ENCODE measurements at regions not wholly inside any gene's neighbourhood (a gene's known extent, or its start where the extent isn't known, plus 50 kb on each side); places are given as distances from the start of the nearest gene placed in this dataset.
"Not testable (repeated sequence)": the region's sequence is repeated elsewhere in the genome, so short reads cannot be mapped to it uniquely, and the experiment has no call there.

DNA sequence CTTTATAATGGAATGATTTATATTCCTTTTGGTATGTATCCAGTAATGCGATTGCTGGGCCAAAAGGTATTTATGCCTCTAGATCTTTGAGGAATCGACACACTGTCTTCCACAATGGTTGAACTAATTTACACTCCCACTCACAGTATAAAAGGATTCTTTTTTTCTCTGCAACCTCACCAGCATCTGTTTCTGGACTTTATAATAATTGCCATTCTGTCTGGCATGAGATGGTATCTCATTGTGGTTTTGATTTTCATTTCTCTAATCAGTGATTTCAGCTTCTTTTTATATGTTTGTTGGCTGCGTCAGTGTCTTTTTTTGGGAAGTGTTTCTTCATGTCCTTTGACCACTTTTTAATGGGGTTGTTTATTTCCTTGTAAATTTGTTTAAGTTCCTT lies 679.3 kb downstream of the JRKL start:
- no peak overlapping the region for H3K4me3 Mint-ChIP-seq (ENCODE audit: unreplicated experiment)
- H3K27me3 Mint-ChIP-seq (ENCODE audit: unreplicated experiment): no peaks in the 10 kb centered on the region
- no peaks in the 10 kb centered on the region for H3K4me1 Mint-ChIP-seq (ENCODE audit: unreplicated experiment)
- H3K27ac Mint-ChIP-seq (ENCODE audit: unreplicated experiment): no peak overlapping the region
- no peaks in the 10 kb centered on the region for H3K36me3 Mint-ChIP-seq (ENCODE audit: low read depth, unreplicated experiment)
- no peak for DNase-seq (ENCODE audit: low spot score)
- no peaks in the 10 kb centered on the region for H3K9me3 Mint-ChIP-seq (ENCODE audit: unreplicated experiment)
- TF ChIP-seq, protein P1, sequence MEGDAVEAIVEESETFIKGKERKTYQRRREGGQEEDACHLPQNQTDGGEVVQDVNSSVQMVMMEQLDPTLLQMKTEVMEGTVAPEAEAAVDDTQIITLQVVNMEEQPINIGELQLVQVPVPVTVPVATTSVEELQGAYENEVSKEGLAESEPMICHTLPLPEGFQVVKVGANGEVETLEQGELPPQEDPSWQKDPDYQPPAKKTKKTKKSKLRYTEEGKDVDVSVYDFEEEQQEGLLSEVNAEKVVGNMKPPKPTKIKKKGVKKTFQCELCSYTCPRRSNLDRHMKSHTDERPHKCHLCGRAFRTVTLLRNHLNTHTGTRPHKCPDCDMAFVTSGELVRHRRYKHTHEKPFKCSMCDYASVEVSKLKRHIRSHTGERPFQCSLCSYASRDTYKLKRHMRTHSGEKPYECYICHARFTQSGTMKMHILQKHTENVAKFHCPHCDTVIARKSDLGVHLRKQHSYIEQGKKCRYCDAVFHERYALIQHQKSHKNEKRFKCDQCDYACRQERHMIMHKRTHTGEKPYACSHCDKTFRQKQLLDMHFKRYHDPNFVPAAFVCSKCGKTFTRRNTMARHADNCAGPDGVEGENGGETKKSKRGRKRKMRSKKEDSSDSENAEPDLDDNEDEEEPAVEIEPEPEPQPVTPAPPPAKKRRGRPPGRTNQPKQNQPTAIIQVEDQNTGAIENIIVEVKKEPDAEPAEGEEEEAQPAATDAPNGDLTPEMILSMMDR (IDR thresholded peaks at IDR 0.05; ENCODE audit: unreplicated experiment): no peak

DNA sequence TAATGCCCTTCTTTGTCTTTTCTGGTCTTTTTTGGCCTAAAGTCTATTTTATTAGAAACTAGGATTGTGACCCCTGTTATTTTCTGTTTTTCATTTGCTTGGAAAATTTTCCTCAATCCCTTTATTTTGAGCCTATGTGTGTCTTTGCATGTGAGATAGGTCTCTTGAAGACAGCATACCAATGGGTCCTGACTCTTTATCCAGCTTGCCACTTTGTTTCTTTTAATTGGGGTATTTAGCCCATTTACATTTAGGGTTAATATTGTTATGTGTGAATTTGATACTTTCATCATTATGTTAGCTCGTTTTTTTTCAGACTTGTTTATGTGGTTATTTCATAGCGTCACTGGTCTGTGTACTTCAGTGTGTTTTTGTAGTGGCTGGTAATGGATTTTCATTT lies 682.6 kb downstream of the JRKL start:
- Mint-ChIP-seq H3K4me3 (ENCODE audit: unreplicated experiment) (no peak overlapping the region), H3K27me3 (ENCODE audit: unreplicated experiment) (no peaks in the 10 kb centered on the region), H3K27ac (ENCODE audit: unreplicated experiment) (no peak overlapping the region), H3K9me3 (ENCODE audit: unreplicated experiment) (no peaks in the 10 kb centered on the region), H3K4me1 (ENCODE audit: unreplicated experiment) (no peaks in the 10 kb centered on the region), H3K36me3 (ENCODE audit: low read depth, unreplicated experiment) (no peaks in the 10 kb centered on the region)
- DNase-seq (ENCODE audit: low spot score): no peak
- TF ChIP-seq, protein P1 (IDR thresholded peaks at IDR 0.05; ENCODE audit: unreplicated experiment): no peak

DNA sequence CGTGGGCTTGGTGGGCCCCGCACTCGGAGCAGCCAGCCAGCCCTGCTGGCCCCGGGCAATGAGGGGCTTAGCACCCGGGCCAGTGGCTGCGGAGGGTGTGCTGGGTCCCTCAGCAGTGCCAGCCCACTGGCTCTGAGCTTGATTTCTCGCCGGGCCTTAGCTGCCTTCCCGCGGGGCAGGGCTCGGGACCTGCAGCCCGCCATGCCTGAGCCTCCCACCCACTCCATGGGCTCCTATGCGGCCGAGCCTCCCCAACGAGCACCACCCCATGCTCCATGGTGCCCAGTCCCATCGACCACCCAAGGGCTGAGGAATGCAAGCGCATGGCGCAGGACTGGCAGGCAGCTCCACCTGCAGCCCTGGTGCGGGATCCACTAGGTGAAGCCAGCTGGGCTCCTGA lies 686.9 kb downstream of the JRKL start:
- H3K4me3 Mint-ChIP-seq (ENCODE audit: unreplicated experiment); DNase-seq (ENCODE audit: low spot score); H3K9me3 Mint-ChIP-seq (ENCODE audit: unreplicated experiment); H3K36me3 Mint-ChIP-seq (ENCODE audit: low read depth, unreplicated experiment); H3K27ac Mint-ChIP-seq (ENCODE audit: unreplicated experiment); H3K4me1 Mint-ChIP-seq (ENCODE audit: unreplicated experiment); H3K27me3 Mint-ChIP-seq (ENCODE audit: unreplicated experiment): not testable (repeated sequence)

DNA sequence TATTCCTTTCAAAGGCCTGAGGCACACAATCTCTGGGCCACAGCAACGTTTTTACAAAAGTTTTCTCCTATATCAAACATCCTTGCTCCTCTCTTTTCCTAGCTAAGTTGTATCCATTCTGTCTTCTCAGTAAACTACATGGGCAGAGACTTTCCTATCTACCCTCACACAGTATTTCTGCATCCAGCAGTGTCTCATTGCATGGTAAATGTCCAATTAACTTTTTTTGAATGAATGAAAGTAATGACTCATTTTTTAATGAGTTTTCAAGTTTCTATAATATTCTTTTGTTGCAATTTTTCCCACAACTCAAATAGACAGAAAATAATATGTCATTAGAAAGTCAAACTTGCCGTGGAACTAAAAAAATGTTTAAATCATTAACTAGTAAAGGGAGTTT lies 688.6 kb downstream of the JRKL start:
- Mint-ChIP-seq H3K36me3 (ENCODE audit: low read depth, unreplicated experiment) (no peaks in the 10 kb centered on the region), H3K4me1 (ENCODE audit: unreplicated experiment) (no peaks in the 10 kb centered on the region), H3K9me3 (ENCODE audit: unreplicated experiment) (no peaks in the 10 kb centered on the region)

DNA sequence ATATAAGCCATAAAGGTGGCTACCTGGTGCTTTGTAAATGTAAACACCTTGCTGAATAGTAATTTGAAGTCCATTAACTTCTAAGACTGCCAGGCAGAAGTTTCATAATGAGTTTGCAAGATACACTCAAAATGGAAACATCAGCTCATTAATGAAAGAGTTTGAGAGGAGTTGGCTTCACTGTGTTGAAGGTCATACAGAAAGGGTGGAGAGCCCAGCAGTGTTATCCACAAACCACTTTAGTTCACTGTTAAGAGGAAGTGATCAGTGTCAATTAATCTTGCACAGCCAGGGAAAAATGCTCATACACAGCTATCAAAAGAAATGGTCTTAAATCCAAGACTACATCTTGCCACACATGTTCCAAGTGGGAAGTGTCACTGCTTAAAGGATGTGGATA lies 689.4 kb downstream of the JRKL start:
- no peaks in the 10 kb centered on the region for H3K36me3 Mint-ChIP-seq (ENCODE audit: low read depth, unreplicated experiment)

More for the DNA sequence above, 688.6 kb downstream of the JRKL start:
- Mint-ChIP-seq H3K27ac (ENCODE audit: unreplicated experiment) (no peak overlapping the region), H3K27me3 (ENCODE audit: unreplicated experiment) (peaks cover 2% of the 10 kb centered on the region), H3K4me3 (ENCODE audit: unreplicated experiment) (no peak overlapping the region)
- TF ChIP-seq, protein P1 (IDR thresholded peaks at IDR 0.05; ENCODE audit: unreplicated experiment): no peak
- DNase-seq (ENCODE audit: low spot score): no peak

More for the DNA sequence above, 689.4 kb downstream of the JRKL start:
- DNase-seq (ENCODE audit: low spot score): no peak
- TF ChIP-seq, protein P1 (IDR thresholded peaks at IDR 0.05; ENCODE audit: unreplicated experiment): no peak
- no peak overlapping the region for H3K27ac Mint-ChIP-seq (ENCODE audit: unreplicated experiment)
- no peak overlapping the region for H3K4me3 Mint-ChIP-seq (ENCODE audit: unreplicated experiment)
- H3K27me3 Mint-ChIP-seq (ENCODE audit: unreplicated experiment): peaks cover 2% of the 10 kb centered on the region
- no peaks in the 10 kb centered on the region for H3K4me1 Mint-ChIP-seq (ENCODE audit: unreplicated experiment)
- H3K9me3 Mint-ChIP-seq (ENCODE audit: unreplicated experiment): no peaks in the 10 kb centered on the region
